Ishikawa (cell line): ENCODE measurements at regions not wholly inside any gene's neighbourhood (a gene's known extent, or its start where the extent isn't known, plus 50 kb on each side); places are given as distances from the start of the nearest gene placed in this dataset.

Experiments
- CEBPB ChIP-seq: IDR thresholded peaks from 2 replicates; pipeline ENCODE4 v1.6.1; 2012
- CREB1 ChIP-seq: IDR thresholded peaks from 2 replicates; pipeline ENCODE4 v1.6.1; 2012; ENCODE audit warnings: low read depth
- EGR1 ChIP-seq: IDR thresholded peaks from 2 replicates; pipeline ENCODE4 v1.6.1; 2012
- EP300 ChIP-seq: IDR thresholded peaks from 2 replicates; pipeline ENCODE4 v1.6.1; 2012; ENCODE audit warnings: borderline replicate concordance
- FOXM1 ChIP-seq: IDR thresholded peaks from 2 replicates; pipeline ENCODE4 v1.6.1; 2012; ENCODE audit warnings: low read depth, borderline replicate concordance
- MAX ChIP-seq: IDR thresholded peaks from 2 replicates; pipeline ENCODE4 v1.6.1; 2012
- NFIC ChIP-seq: IDR thresholded peaks from 2 replicates; pipeline ENCODE4 v1.6.1; 2012
- RAD21 ChIP-seq: IDR thresholded peaks from 2 replicates; pipeline ENCODE4 v1.6.1; 2012; ENCODE audit warnings: low read depth
- TAF1 ChIP-seq: IDR thresholded peaks from 2 replicates; pipeline ENCODE4 v1.6.1; 2012; ENCODE audit warnings: low read depth, mild to moderate bottlenecking
- TCF12 ChIP-seq: IDR thresholded peaks from 2 replicates; pipeline ENCODE4 v1.6.1; 2012; ENCODE audit warnings: low read depth
- TEAD4 ChIP-seq: IDR thresholded peaks from 2 replicates; pipeline ENCODE4 v1.6.1; 2012
- YY1 ChIP-seq: IDR thresholded peaks from 2 replicates; pipeline ENCODE4 v1.6.1; 2012; ENCODE audit warnings: low read depth
- ZBTB7A ChIP-seq: IDR thresholded peaks from 2 replicates; pipeline ENCODE4 v1.6.1; 2012; ENCODE audit warnings: low read depth
- TF ChIP-seq, protein P1 (sequence below): IDR thresholded peaks from 2 replicates; pipeline ENCODE4 v1.6.1; 2012; ENCODE audit warnings: low read depth, mild to moderate bottlenecking
- TF ChIP-seq, protein P2 (sequence below): IDR thresholded peaks from 2 replicates; pipeline ENCODE4 v1.6.1; 2012

DNA sequence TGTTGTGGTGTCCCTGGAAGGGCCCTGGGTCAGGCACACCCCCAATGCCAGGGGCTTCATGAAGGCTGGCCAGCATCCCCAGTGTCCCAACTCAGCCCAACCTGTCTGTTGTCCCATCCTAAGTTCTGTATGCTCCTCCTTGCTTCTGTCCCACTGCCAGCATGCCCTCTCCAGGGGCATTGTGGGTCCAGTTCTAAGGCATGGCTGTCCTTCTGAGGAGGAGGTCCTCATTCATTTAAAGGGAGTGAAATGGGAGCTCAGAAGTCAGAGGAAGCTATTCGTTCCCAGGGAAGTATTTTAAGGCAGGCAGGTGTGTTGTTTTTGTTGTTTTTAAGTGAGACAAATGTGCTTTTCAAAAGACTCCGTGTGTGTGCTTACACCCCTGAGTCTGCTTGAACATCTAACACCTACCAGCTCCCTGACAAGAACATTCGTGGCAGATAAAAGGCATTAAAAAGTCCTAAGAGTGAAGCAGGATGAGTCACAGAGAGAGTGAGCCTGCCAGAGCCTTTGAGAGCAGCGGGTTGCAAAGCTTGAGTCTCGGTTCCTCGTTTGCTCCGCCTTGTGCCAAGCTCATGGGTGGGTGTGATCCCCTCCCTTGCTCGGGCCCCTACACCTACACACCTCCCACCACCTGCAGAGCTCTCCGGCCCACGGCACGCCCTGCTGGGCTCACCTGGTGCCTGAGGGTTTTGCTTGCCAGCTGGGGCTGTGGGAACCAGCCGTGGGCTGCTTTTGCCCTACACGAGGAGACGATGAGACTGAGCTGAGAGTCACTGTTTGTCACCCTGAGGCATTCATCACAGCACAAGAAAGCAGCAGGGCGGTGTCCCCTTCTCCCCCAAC lies 183.4 kb upstream of the TOPAZ1 start:
- TF ChIP-seq RAD21 (no peak), TEAD4 (no peak), ZBTB7A (no peak)

- no peak for TF ChIP-seq YY1
- TF ChIP-seq, protein P1, sequence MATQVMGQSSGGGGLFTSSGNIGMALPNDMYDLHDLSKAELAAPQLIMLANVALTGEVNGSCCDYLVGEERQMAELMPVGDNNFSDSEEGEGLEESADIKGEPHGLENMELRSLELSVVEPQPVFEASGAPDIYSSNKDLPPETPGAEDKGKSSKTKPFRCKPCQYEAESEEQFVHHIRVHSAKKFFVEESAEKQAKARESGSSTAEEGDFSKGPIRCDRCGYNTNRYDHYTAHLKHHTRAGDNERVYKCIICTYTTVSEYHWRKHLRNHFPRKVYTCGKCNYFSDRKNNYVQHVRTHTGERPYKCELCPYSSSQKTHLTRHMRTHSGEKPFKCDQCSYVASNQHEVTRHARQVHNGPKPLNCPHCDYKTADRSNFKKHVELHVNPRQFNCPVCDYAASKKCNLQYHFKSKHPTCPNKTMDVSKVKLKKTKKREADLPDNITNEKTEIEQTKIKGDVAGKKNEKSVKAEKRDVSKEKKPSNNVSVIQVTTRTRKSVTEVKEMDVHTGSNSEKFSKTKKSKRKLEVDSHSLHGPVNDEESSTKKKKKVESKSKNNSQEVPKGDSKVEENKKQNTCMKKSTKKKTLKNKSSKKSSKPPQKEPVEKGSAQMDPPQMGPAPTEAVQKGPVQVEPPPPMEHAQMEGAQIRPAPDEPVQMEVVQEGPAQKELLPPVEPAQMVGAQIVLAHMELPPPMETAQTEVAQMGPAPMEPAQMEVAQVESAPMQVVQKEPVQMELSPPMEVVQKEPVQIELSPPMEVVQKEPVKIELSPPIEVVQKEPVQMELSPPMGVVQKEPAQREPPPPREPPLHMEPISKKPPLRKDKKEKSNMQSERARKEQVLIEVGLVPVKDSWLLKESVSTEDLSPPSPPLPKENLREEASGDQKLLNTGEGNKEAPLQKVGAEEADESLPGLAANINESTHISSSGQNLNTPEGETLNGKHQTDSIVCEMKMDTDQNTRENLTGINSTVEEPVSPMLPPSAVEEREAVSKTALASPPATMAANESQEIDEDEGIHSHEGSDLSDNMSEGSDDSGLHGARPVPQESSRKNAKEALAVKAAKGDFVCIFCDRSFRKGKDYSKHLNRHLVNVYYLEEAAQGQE, result no peak
- TF ChIP-seq ZBTB7A, result no peak
- no peak for TF ChIP-seq MAX
- TF ChIP-seq, protein P2, sequence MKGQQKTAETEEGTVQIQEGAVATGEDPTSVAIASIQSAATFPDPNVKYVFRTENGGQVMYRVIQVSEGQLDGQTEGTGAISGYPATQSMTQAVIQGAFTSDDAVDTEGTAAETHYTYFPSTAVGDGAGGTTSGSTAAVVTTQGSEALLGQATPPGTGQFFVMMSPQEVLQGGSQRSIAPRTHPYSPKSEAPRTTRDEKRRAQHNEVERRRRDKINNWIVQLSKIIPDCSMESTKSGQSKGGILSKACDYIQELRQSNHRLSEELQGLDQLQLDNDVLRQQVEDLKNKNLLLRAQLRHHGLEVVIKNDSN, result no peak
- TF ChIP-seq RAD21, result no peak
- no peak for TF ChIP-seq EGR1
- no peak for TF ChIP-seq NFIC
- TF ChIP-seq CEBPB, result no peak
- TF ChIP-seq CREB1, result no peak
- TF ChIP-seq TCF12, result no peak
- TF ChIP-seq TAF1, result no peak
- no peak for TF ChIP-seq TEAD4
- no peak for TF ChIP-seq FOXM1
- TF ChIP-seq EP300, result no peak
Measured at GRCh38 chr3:44058868-44059203, 182.8 kb upstream of the TOPAZ1 start.

DNA sequence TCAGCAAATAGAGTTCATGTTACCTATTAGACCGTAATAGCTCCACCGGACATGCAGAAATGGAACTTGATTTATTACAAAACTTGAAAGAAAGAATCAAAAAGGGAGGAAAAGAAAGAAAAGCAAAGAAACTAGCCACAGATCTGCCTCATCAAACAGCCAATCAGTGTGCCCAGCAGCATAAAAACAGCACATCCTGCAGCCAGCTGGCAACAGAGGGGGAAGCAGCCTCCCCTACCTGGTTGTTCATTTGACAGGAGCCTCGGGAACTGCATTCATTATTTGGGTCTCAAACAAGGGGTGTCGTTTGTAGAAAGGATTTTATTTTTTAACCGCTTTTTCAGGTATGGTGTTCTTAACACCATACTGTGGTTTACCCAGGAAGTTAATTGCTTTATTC lies 181.5 kb upstream of the TOPAZ1 start:
- no peak for TF ChIP-seq YY1
- no peak for TF ChIP-seq FOXM1
- TF ChIP-seq NFIC, result no peak
- TF ChIP-seq, protein P1, result no peak
- TF ChIP-seq CREB1, result no peak
- no peak for TF ChIP-seq CEBPB
- TF ChIP-seq, protein P2, result no peak
- TF ChIP-seq RAD21, result no peak
- no peak for TF ChIP-seq EP300
- no peak for TF ChIP-seq ZBTB7A

- no peak for TF ChIP-seq FOXM1
- no peak for TF ChIP-seq TEAD4
- TF ChIP-seq TAF1, result no peak
- no peak for TF ChIP-seq EP300
- TF ChIP-seq, protein P2, result no peak
- no peak for TF ChIP-seq MAX
- TF ChIP-seq RAD21, result no peak
- no peak for TF ChIP-seq CREB1
- TF ChIP-seq, protein P1, result no peak
- no peak for TF ChIP-seq NFIC
- TF ChIP-seq TCF12, result no peak
- no peak for TF ChIP-seq YY1
- TF ChIP-seq EGR1, result no peak
Measured at GRCh38 chr3:44061268-44061667, 180.4 kb upstream of the TOPAZ1 start.
